Lung (tissue), 11 donors: ENCODE measurements at regions not wholly inside any gene's neighbourhood (a gene's known extent, or its start where the extent isn't known, plus 50 kb on each side); places are given as distances from the start of the nearest gene placed in this dataset.

Experiments used
- ATAC-seq: fragments of 200-7000 bp; cut with Tn5 transposase; one replicate; pipeline ENCODE4 v1.9.1; 2020; ENCODE audit warnings: moderate number of reproducible peaks; ENCODE audit not compliant: insufficient read depth, low FRiP score
- DNase-seq, 3 donors: peaks; one replicate each; pipeline ENCODE4 v3.0.0-alpha.2; 2013 to 2017
- H3K27ac ChIP-seq, 2 donors: one replicate each; pipeline ENCODE4 v1.5.1; 2013; ENCODE audit warnings: mild to moderate bottlenecking in 2 of 2, moderate library complexity in 2 of 2, control low read depth in 1 of 2, inconsistent platforms in 1 of 2, low read depth in 1 of 2, low read length in 1 of 2
- H3K27me3 ChIP-seq, 3 donors: one replicate each; pipeline ENCODE4 v1.5.1; 2013; ENCODE audit warnings: low read length in 2 of 3; ENCODE audit not compliant: control insufficient read depth in 3 of 3, insufficient read depth in 3 of 3
- H3K36me3 ChIP-seq, 4 donors: one replicate each; pipeline ENCODE4 v1.5.1; 2013; ENCODE audit warnings: low read length in 4 of 4, mild to moderate bottlenecking in 1 of 4, moderate library complexity in 1 of 4; ENCODE audit not compliant: control insufficient read depth in 4 of 4, insufficient read depth in 4 of 4
- H3K4me1 ChIP-seq, 5 donors: one replicate each; pipeline ENCODE4 v1.5.1; 2013; ENCODE audit warnings: low read length in 5 of 5, mild to moderate bottlenecking in 2 of 5, moderate library complexity in 1 of 5; ENCODE audit not compliant: control insufficient read depth in 5 of 5, insufficient read depth in 5 of 5
- H3K4me3 ChIP-seq: one replicate; pipeline ENCODE4 v1.5.1; 2013; ENCODE audit warnings: mild to moderate bottlenecking, control low read depth, moderate library complexity
- H3K9ac ChIP-seq, 2 donors: one replicate each; pipeline ENCODE4 v1.5.1; 2013; ENCODE audit warnings: low read length in 2 of 2, control low read depth in 1 of 2; ENCODE audit not compliant: insufficient read depth in 1 of 2
- H3K9me3 ChIP-seq, 4 donors: one replicate each; pipeline ENCODE4 v1.5.1; 2013; ENCODE audit warnings: low read length in 3 of 4, mild to moderate bottlenecking in 1 of 4, moderate library complexity in 1 of 4; ENCODE audit not compliant: control insufficient read depth in 4 of 4, insufficient read depth in 3 of 4
- CTCF ChIP-seq: IDR thresholded peaks from 2 replicates; pipeline ENCODE4 v1.5.1; 2012; ENCODE audit warnings: mild to moderate bottlenecking; ENCODE audit errors: control extremely low read depth, extremely low read depth
- WGBS, 2 donors: extraction: QIAGEN DNeasy Blood & Tissue Kit; methylation state at CpG; one replicate each; pipeline ENCODE4 v1.1.7; 2013; 5-methylcytosine and 5-hydroxymethylcytosine counted together
- donor health status: control.
- donor health status: control.
- donor health status: Bipolar disorder and iron deficiency.
- donor health status: healthy.
- donor health status: DM: yes; HTN: yes; CAD: no.

DNA sequence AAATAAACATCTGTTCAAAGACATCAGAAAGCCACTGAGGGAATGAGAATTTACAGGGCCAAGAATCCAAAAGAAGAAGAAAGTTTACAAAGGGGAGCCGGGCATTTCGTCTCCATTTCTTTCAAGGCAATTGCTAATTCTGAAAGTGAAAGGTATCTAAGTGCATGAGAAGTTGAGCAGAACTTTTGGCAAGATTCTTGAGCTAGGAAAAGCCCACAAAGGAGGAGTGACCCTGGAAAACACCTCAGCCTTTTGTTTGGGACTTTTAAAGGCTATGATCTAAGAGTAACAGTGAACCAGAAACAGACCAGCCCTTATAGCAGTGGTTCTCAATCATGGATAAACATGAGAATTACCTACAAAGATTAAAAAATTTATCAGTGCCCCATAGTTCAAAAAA is 87.4 kb downstream of the MDH1 start:
- Histone ChIP-seq H3K9me3 (no peaks in the 10 kb centered on the region), H3K4me3 (no peak overlapping the region), H3K9ac (no peak overlapping the region), H3K27me3 (no peaks in the 10 kb centered on the region), H3K36me3 (no peaks in the 10 kb centered on the region), H3K4me1 (peaks cover 0 to 5% (median 0%) of the 10 kb centered on the region in 5 donors), H3K27ac (no peak overlapping the region)
- WGBS, 2 donors = 21 to 48% methylated on average over 2 of the region's 2 CpGs
- no peak for TF ChIP-seq CTCF
- no peak for ATAC-seq
- DNase-seq = no peak

DNA sequence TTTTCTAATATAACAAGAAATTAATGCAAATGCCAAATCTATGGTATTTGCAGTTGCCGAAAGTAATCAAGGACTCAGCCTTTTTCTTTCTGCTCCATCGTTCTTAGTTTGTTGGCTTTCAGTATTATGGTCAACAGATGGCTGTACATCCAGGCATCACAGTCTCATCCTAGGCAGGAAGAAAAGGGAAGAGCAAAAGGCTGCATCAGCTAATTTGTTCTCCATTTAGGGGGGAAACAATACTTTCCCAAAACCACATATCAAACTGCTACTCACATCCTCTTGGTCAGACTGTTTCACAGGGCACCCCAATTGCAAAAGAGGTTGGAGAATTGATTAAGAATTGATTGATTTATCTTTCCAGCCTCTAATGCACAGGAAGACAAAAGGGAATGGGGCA is 89.3 kb downstream of the MDH1 start:
- peaks cover 0 to 5% (median 0%) of the 10 kb centered on the region in 5 donors for H3K4me1 ChIP-seq
- WGBS, 2 donors = 87 to 98% methylated on average over 2 of the region's 2 CpGs
- H3K27me3 ChIP-seq = no peaks in the 10 kb centered on the region
- ATAC-seq = no peak
- H3K27ac ChIP-seq = no peak overlapping the region
- H3K9me3 ChIP-seq = no peaks in the 10 kb centered on the region
- DNase-seq = no peak
- H3K9ac ChIP-seq = no peak overlapping the region
- no peaks in the 10 kb centered on the region for H3K36me3 ChIP-seq
- TF ChIP-seq CTCF = no peak
- no peak overlapping the region for H3K4me3 ChIP-seq

DNA sequence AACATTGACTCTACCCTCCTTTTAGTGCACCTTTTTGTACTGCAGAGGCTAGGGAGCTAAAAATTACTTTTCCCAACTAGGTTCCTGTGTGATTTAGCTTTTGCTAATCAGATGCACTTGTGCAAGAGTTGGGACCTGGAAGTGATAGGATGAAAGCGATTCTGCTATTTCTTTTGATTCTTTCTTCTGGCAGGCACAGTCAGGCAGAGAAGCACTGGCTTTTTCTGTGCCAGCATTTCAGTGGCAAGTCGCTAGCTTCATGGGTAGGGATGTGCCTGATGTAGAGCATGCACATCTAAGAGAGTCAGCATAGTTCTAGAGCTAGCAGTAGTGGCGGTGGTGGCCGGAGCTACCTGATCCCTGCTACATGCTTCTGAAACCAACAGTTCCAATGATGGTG is 89.8 kb downstream of the MDH1 start:
- WGBS, 2 donors = 71 to 85% methylated on average over 4 of the region's 4 CpGs
- Histone ChIP-seq H3K36me3 (no peaks in the 10 kb centered on the region), H3K27me3 (no peaks in the 10 kb centered on the region), H3K27ac (no peak overlapping the region), H3K9ac (no peak overlapping the region), H3K4me1 (peaks cover 0 to 5% (median 0%) of the 10 kb centered on the region in 5 donors), H3K9me3 (no peaks in the 10 kb centered on the region), H3K4me3 (no peak overlapping the region)
- ATAC-seq (no peak), DNase-seq (no peak)
- TF ChIP-seq CTCF = no peak

DNA sequence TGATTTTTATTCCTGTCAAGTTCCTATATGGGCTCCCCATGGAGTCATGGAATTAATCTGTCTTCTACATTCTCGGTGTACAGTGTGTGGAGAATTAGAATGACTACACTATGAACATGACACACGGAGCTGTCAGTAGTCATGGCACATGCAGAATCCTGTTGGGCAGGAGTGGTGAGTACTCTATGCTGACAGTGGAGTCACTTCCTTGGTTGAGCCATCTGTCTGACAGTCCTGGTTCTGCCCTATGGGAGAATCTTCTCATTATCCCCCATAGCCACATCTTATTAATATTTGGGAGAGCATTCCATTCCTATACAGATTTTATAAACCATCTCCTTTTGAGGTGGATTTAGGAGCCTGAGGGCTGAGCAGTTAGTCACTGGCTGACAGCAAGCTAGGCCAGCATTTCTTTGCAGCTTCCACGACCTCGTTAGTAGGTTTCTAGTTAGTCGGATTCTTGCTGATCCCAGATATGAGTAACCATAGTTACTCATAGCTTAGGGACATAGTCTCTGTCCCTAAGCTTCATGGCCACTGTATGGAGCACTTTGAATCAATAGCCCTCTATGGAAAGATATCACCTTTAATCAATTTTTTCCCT is 90.6 kb downstream of the MDH1 start:
- H3K9ac ChIP-seq = no peak overlapping the region
- WGBS, 2 donors = 92 to 93% methylated on average over 5 of the region's 5 CpGs
- H3K27ac ChIP-seq = no peak overlapping the region
- no peak overlapping the region for H3K4me3 ChIP-seq
- no peaks in the 10 kb centered on the region for H3K9me3 ChIP-seq
- no peaks in the 10 kb centered on the region for H3K27me3 ChIP-seq
- no peak for TF ChIP-seq CTCF
- peaks cover 0 to 5% (median 0%) of the 10 kb centered on the region in 5 donors for H3K4me1 ChIP-seq
- DNase-seq (no peak), ATAC-seq (no peak)
- H3K36me3 ChIP-seq = no peaks in the 10 kb centered on the region
